H1 (cell line): ENCODE measurements at regions not wholly inside any gene's neighbourhood (a gene's known extent, or its start where the extent isn't known, plus 50 kb on each side); places are given as distances from the start of the nearest gene placed in this dataset.

Source experiments
- CTCF ChIA-PET: fragments of 300-600 bp; sonication (Branson Sonifier 250); formaldehyde crosslinking; loops from one replicate; lab custom pipeline; 2021; ENCODE audit not compliant: partially characterized antibody; lab: Charles Lee
- POLR2A ChIA-PET: fragments of 300-600 bp; sonication (Branson Sonifier 250); formaldehyde crosslinking; loops from one replicate; lab custom pipeline; 2021; ENCODE audit warnings: inconsistent platforms; ENCODE audit not compliant: partially characterized antibody; lab: Charles Lee
- DNase-seq, 2 experiments: peaks; one replicate each; pipeline versions ENCODE4 v3.0.0 to v3.0.0-alpha.2; 2010 to 2022; ENCODE audit warnings: low spot score in 2 of 2, low read depth in 1 of 2, mixed read lengths in 1 of 2
- FAIRE-seq: peaks from 2 replicates; lab custom pipeline; 2011; peaks lifted over from hg19 to GRCh38; lab: Jason Lieb, UNC
- H2AFZ ChIP-seq: 2 replicates; pipeline ENCODE4 v1.8.1; 2012; ENCODE audit warnings: low read length, inconsistent platforms
- H2AK5ac ChIP-seq: 2 replicates; pipeline ENCODE4 v1.6.1; 2013; ENCODE audit warnings: low read depth, low read length
- H2BK120ac ChIP-seq: replicated peaks from 2 replicates; pipeline ENCODE3; 2013; ENCODE audit warnings: low read depth, low read length, inconsistent platforms
- H2BK12ac ChIP-seq: 2 replicates; pipeline ENCODE4 v1.6.1; 2013; ENCODE audit warnings: low read depth, low read length
- H2BK15ac ChIP-seq: 2 replicates; pipeline ENCODE4 v1.6.1; 2013; ENCODE audit warnings: low read length
- H2BK20ac ChIP-seq: 2 replicates; pipeline ENCODE4 v1.6.1; 2013; ENCODE audit warnings: low read length
- H2BK5ac ChIP-seq: 2 replicates; pipeline ENCODE4 v1.6.1; 2013; ENCODE audit warnings: low read depth, low read length
- H3K14ac ChIP-seq: 2 replicates; pipeline ENCODE4 v1.6.1; 2013; ENCODE audit warnings: inconsistent platforms; ENCODE audit not compliant: insufficient read length
- H3K18ac ChIP-seq: 2 replicates; pipeline ENCODE4 v1.6.1; 2013; ENCODE audit warnings: low read length; ENCODE audit errors: extremely low read depth
- H3K23ac ChIP-seq: 2 replicates; pipeline ENCODE4 v1.6.1; 2013; ENCODE audit warnings: inconsistent platforms; ENCODE audit not compliant: insufficient read length
- H3K23me2 ChIP-seq: 2 replicates; pipeline ENCODE4 v1.6.1; 2013; ENCODE audit warnings: low read depth, low read length
- H3K27ac ChIP-seq: 2 replicates; pipeline ENCODE4 v1.6.1; 2011; ENCODE audit warnings: low read depth, low read length, inconsistent platforms
- H3K27me3 ChIP-seq, 4 experiments: replicated peaks in 1 of 4; 1 replicate in 1 of 4; 2 replicates in 3 of 4; pipeline versions ENCODE4 v1.6.1 to v1.8.1; 2011 to 2013; ENCODE audit warnings: low read length in 3 of 4, mild to moderate bottlenecking in 3 of 4, inconsistent platforms in 2 of 4, mixed read lengths in 2 of 4, moderate library complexity in 1 of 4; ENCODE audit not compliant: control insufficient read depth in 3 of 4, insufficient read depth in 3 of 4; ENCODE audit errors: extremely low read depth in 1 of 4
- H3K36me3 ChIP-seq, 4 experiments: 2 replicates each; pipeline versions ENCODE4 v1.6.1 to v1.8.1; 2011 to 2013; ENCODE audit warnings: mild to moderate bottlenecking in 4 of 4, low read length in 3 of 4, moderate library complexity in 2 of 4, control low read depth in 1 of 4, inconsistent platforms in 1 of 4; ENCODE audit not compliant: insufficient read depth in 4 of 4, control insufficient read depth in 2 of 4
- H3K4ac ChIP-seq: replicated peaks from 2 replicates; pipeline ENCODE3; 2013; ENCODE audit warnings: low read length, low read depth, mixed read lengths, inconsistent platforms; ENCODE audit not compliant: insufficient read length
- H3K4me1 ChIP-seq, 4 experiments: replicated peaks in 1 of 4; 1 replicate in 1 of 4; 2 replicates in 3 of 4; pipeline versions ENCODE4 v1.6.1 to v1.8.1; 2011 to 2013; ENCODE audit warnings: low read length in 3 of 4, inconsistent platforms in 2 of 4, mixed read lengths in 1 of 4; ENCODE audit not compliant: insufficient read depth in 4 of 4, control insufficient read depth in 3 of 4
- H3K4me2 ChIP-seq, 2 experiments: 2 replicates each; pipeline versions ENCODE4 v1.6.1 to v1.8.1; 2011 to 2013; ENCODE audit warnings: low read depth in 2 of 2, low read length in 2 of 2, control low read depth in 1 of 2, inconsistent platforms in 1 of 2, mild to moderate bottlenecking in 1 of 2; ENCODE audit not compliant: insufficient read depth in 1 of 2
- H3K4me3 ChIP-seq, 4 experiments: fragments of 200-600, 300-600 bp in 1 of 4; sonication (generic), shearing (Covaris generic), sonication (Bioruptor Twin) in 1 of 4; 2 replicates each; pipeline versions ENCODE4 v1.5.1 to v1.8.1; 2011 to 2016; ENCODE audit warnings: low read length in 4 of 4, low read depth in 3 of 4, control low read depth in 2 of 4, inconsistent platforms in 2 of 4, mild to moderate bottlenecking in 2 of 4, mixed read lengths in 1 of 4, moderate library complexity in 1 of 4; ENCODE audit not compliant: insufficient read depth in 2 of 4; ENCODE audit errors: extremely low read depth in 1 of 4
- H3K56ac ChIP-seq: replicated peaks from 2 replicates; pipeline ENCODE3; 2013; ENCODE audit warnings: low read depth, mild to moderate bottlenecking, mixed read lengths, low read length, inconsistent platforms; ENCODE audit not compliant: insufficient read length
- H3K79me1 ChIP-seq: 2 replicates; pipeline ENCODE4 v1.6.1; 2013; ENCODE audit warnings: low read depth, low read length, control low read depth
- H3K79me2 ChIP-seq, 2 experiments: 2 replicates each; pipeline versions ENCODE4 v1.6.1 to v1.8.1; 2012 to 2013; ENCODE audit warnings: low read length in 2 of 2, mild to moderate bottlenecking in 2 of 2, inconsistent platforms in 1 of 2; ENCODE audit not compliant: insufficient read depth in 2 of 2, control insufficient read depth in 1 of 2
- H3K9ac ChIP-seq, 4 experiments: replicated peaks in 1 of 4; 1 replicate in 1 of 4; 2 replicates in 3 of 4; pipeline versions ENCODE4 v1.6.1 to v1.8.1; 2011 to 2013; ENCODE audit warnings: low read depth in 3 of 4, low read length in 3 of 4, control low read depth in 2 of 4, mild to moderate bottlenecking in 2 of 4, moderate library complexity in 2 of 4, inconsistent platforms in 1 of 4; ENCODE audit errors: extremely low read depth in 1 of 4
- H3K9me3 ChIP-seq, 2 experiments: 2 replicates each; pipeline versions ENCODE4 v1.6.1 to v1.8.1; 2012 to 2013; ENCODE audit warnings: mild to moderate bottlenecking in 2 of 2, moderate library complexity in 2 of 2, control low read depth in 1 of 2, inconsistent platforms in 1 of 2, low read depth in 1 of 2, low read length in 1 of 2, mixed read lengths in 1 of 2; ENCODE audit not compliant: insufficient read depth in 2 of 2
- H4K20me1 ChIP-seq, 2 experiments: replicated peaks in 1 of 2; 2 replicates each; pipeline versions ENCODE3 to v1.8.1; 2011 to 2013; ENCODE audit warnings: inconsistent platforms in 2 of 2, low read length in 2 of 2, mild to moderate bottlenecking in 1 of 2; ENCODE audit not compliant: insufficient read depth in 2 of 2, control insufficient read depth in 1 of 2
- H4K5ac ChIP-seq: 2 replicates; pipeline ENCODE4 v1.6.1; 2013; ENCODE audit warnings: low read length, low read depth, mixed read lengths, inconsistent platforms; ENCODE audit not compliant: insufficient read length
- H4K8ac ChIP-seq: 2 replicates; pipeline ENCODE4 v1.8.0; 2013; ENCODE audit warnings: mild to moderate bottlenecking, moderate library complexity, low read length, inconsistent platforms; ENCODE audit not compliant: insufficient read depth; ENCODE audit errors: extremely low read depth
- H4K91ac ChIP-seq: replicated peaks from 2 replicates; pipeline ENCODE3; 2013; ENCODE audit warnings: low read length, mixed read lengths, inconsistent platforms; ENCODE audit not compliant: insufficient read length
- ASH2L ChIP-seq: fragments of 200-600, 300-600 bp; sonication (generic); IDR thresholded peaks from one replicate; pipeline ENCODE4 v1.7.1; 2017; ENCODE audit warnings: low read length
- BACH1 ChIP-seq: IDR thresholded peaks from 2 replicates; pipeline ENCODE4 v1.6.1; 2012; ENCODE audit warnings: low read length, improper control_type of control experiment
- CREB1 ChIP-seq: IDR thresholded peaks from 2 replicates; pipeline ENCODE4 v1.6.1; 2012; ENCODE audit warnings: inconsistent platforms
- EP300 ChIP-seq, 2 experiments: IDR thresholded peaks; 1 replicate in 1 of 2; 2 replicates in 1 of 2; pipeline ENCODE4 v1.6.1; 2011 to 2012; ENCODE audit warnings: low read depth in 2 of 2, low read length in 2 of 2, mild to moderate bottlenecking in 2 of 2, borderline replicate concordance in 1 of 2, inconsistent platforms in 1 of 2, moderate library complexity in 1 of 2
- KDM1A ChIP-seq: fragments of 200-600, 300-600 bp; sonication (generic); IDR thresholded peaks from 2 replicates; pipeline ENCODE4 v1.7.1; 2016; ENCODE audit warnings: mild to moderate bottlenecking, low read length, borderline replicate concordance
- KDM5A ChIP-seq: fragments of 200-600 bp; IDR thresholded peaks from 2 replicates; pipeline ENCODE4 v1.7.1; 2012; ENCODE audit warnings: mild to moderate bottlenecking, low read length, inconsistent platforms, mixed read lengths
- NANOG ChIP-seq: IDR thresholded peaks from 2 replicates; pipeline ENCODE4 v1.6.1; 2011; ENCODE audit warnings: low read length, low read depth, mild to moderate bottlenecking, inconsistent platforms; ENCODE audit not compliant: insufficient read depth, poor library complexity, severe bottlenecking
- PHF8 ChIP-seq: fragments of 200-600 bp; sonication (generic); conservative IDR thresholded peaks from 2 replicates; pipeline ENCODE4 v1.7.1; 2012; ENCODE audit warnings: low read depth, mild to moderate bottlenecking, inconsistent platforms, low read length, moderate library complexity
- RAD21 ChIP-seq, 2 experiments: IDR thresholded peaks in 1 of 2; conservative IDR thresholded peaks in 1 of 2; 2 replicates each; pipeline ENCODE4 v1.6.1; 2011; ENCODE audit warnings: low read depth in 2 of 2, low read length in 2 of 2, improper control_type of control experiment in 1 of 2, inconsistent platforms in 1 of 2, mild to moderate bottlenecking in 1 of 2, moderate library complexity in 1 of 2
- TAF1 ChIP-seq: IDR thresholded peaks from 2 replicates; pipeline ENCODE4 v1.6.1; 2011; ENCODE audit warnings: mild to moderate bottlenecking, low read depth, low read length
- TAF7 ChIP-seq: optimal IDR thresholded peaks from 2 replicates; pipeline ENCODE3; 2011; ENCODE audit warnings: low read depth, mild to moderate bottlenecking, inconsistent platforms, low read length, moderate library complexity, borderline replicate concordance
- WGBS, 2 experiments: shearing (Covaris generic) in 1 of 2; methylation state at CpG; one replicate each; pipeline versions ENCODE4 v1.1.6 to v1.1.7; 2013 to 2015; ENCODE audit warnings: low lambda C conversion rate in 2 of 2, mixed read lengths in 2 of 2, inconsistent platforms in 1 of 2, low coverage in 1 of 2, missing lambda C conversion rate in 1 of 2; ENCODE audit not compliant: insufficient replicate concordance in 2 of 2, insufficient coverage in 1 of 2, insufficient read length in 1 of 2; ENCODE audit errors: extremely low coverage in 1 of 2, missing lambda C conversion rate in 1 of 2; 5-methylcytosine and 5-hydroxymethylcytosine counted together

GRCh38 chr2:43100883-43101662 lies 125.3 kb downstream of the ZFP36L2 start:
- Histone ChIP-seq H3K27ac (peak overlapping the region; percentile 73; the same call in 1 of the 2 replicates), H3K36me3 (no peaks in the 10 kb centered on the region), H3K56ac (no peak overlapping the region), H2BK20ac (peak overlapping the region; percentile 68), H3K23ac (no peak overlapping the region), H3K79me2 (no peaks in the 10 kb centered on the region), H3K14ac (no peak overlapping the region), H2AFZ (no peak overlapping the region), H4K8ac (peak overlapping the region; percentile 86), H2BK12ac (peak overlapping the region; percentile 65), H2BK15ac (peak overlapping the region; percentile 21; the same call in 1 of the 2 replicates), H2BK5ac (peak overlapping the region; percentile 82; the same call in 1 of the 2 replicates), H3K79me1 (no peaks in the 10 kb centered on the region), H2AK5ac (no peak overlapping the region), H3K27me3 (peaks cover 0 to 16% (median 6%) of the 10 kb centered on the region in 4 experiments; a peak in 4 of 7 replicates), H3K23me2 (no peaks in the 10 kb centered on the region; the same call in 1 of the 2 replicates), H3K4me3 (peak overlapping the region; percentile 6 to 53 (median 20); a peak in 5 of 8 replicates), H3K4me1 (peaks cover 0 to 23% (median 14%) of the 10 kb centered on the region in 4 experiments; a peak in 5 of 7 replicates), H3K4ac (no peak overlapping the region), H4K5ac (peak overlapping the region; percentile 3), H3K9ac (no peak overlapping the region; a peak in 1 of 7 replicates), H3K9me3 (no peaks in the 10 kb centered on the region), H2BK120ac (peak overlapping the region; percentile 2), H3K4me2 (peak overlapping the region; percentile 48 to 69), H4K20me1 (no peaks in the 10 kb centered on the region), H3K18ac (peak overlapping the region; percentile 94), H4K91ac (peak overlapping the region; percentile 48)
- no peak for FAIRE-seq
- peak; percentile 44 to 85 for DNase-seq
- ChIA-PET CTCF (interaction anchor here (0.6 to 6.6 kb wide), 16 partner anchors 9 to 172 kb away, joined by 3 to 44 read pairs (median 4); partner anchors contain the start of gene ZFP36L2), POLR2A (interaction anchor here (0.7 to 2.8 kb wide), 23 partner anchors 9 to 179 kb away, joined by 3 to 13 read pairs (median 4); no protein-coding TSS in a partner anchor)
- WGBS, 2 experiments, result 1% methylated on average over 44 of the region's 56 CpGs; no CpG with 5 or more reads in 1 of the 2 experiments
- TF ChIP-seq TAF1 (peak; percentile 56), TAF7 (peak; percentile 12), PHF8 (0 out of 2 replicates have a peak, but pooled peaks have one; percentile 29), KDM5A (no peak), KDM1A (no peak; the same call in 1 of the 2 replicates), ASH2L (peak; percentile 95), NANOG (peak; percentile 86), EP300 (IDR thresholded peaks at IDR 0.05; ENCODE audit: borderline replicate concordance in 1 of 2, low read depth in 2 of 2, low read length in 2 of 2) (no peak), RAD21 (IDR thresholded peaks at IDR 0.05 in 1 of 2, conservative IDR thresholded peaks at IDR 0.05 in 1 of 2; ENCODE audit: low read depth in 2 of 2, low read length in 2 of 2) (no peak), CREB1 (peak; percentile 51), BACH1 (peak; percentile 50)
